ENCODE measurements at regions not wholly inside any gene's neighbourhood (a gene's known extent, or its start where the extent isn't known, plus 50 kb on each side); places are given as distances from the start of the nearest gene placed in this dataset.

DNA sequence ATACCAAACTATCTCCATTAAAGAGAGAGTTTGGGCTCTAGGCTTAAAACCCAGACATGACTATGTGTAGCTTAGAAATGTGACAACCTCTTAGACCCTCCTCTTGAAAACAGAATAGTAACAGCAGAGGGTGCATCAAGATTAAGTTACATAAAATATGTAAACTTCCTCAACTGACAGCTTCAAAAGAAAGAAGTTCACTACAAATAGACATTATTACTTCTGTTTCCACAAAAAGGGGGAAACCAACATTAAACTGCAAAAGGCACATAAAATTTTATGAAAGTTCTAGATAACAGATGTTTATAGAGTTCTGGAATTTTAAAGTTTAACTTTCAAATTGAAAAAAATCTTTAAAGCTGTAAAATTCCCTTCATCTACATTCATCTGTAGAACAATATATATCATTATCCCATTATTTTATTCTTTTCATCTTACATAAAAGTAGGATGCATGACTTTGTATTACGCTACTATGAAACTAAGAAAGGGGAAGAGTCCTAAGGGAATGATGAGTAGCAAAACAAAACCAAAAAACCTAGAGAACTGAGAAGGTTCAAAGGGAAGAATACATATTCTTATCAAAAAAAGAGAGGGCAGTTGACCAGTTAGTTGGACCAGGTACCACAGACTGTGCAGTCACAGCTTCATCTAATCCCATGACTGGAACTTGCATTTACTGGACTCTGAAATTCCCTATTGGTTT, 177.0 kb downstream of the SIPA1L2 start:
- no peak for DNase-seq (ENCODE audit: insufficient read length, low spot score)
- FAIRE-seq: no peak

DNA sequence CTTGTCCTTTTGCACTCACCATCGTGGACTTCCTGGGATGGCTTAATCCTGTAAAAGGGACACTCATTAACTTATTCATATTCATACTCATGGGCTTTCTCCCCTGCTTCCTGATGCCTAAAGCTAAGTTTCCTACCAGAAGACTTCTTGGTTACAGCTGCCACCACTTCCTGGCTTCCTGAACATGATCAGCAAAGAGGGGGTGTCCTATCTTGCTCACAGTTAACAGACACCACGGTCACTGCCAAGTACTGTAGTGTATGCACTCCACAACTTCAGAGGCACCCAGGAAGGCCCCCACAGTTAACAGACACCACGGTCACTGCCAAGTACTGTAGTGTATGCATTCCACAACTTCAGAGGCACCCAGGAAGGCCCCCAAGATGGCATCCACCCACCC, 177.8 kb downstream of the SIPA1L2 start:
- DNase-seq (ENCODE audit: insufficient read length, low spot score): no peak
- FAIRE-seq: no peak

GRCh38 chr1:232451506-232451905, 178.4 kb downstream of the SIPA1L2 start:
- DNase-seq (ENCODE audit: insufficient read length, low spot score): no peak
- no peak for FAIRE-seq

DNA sequence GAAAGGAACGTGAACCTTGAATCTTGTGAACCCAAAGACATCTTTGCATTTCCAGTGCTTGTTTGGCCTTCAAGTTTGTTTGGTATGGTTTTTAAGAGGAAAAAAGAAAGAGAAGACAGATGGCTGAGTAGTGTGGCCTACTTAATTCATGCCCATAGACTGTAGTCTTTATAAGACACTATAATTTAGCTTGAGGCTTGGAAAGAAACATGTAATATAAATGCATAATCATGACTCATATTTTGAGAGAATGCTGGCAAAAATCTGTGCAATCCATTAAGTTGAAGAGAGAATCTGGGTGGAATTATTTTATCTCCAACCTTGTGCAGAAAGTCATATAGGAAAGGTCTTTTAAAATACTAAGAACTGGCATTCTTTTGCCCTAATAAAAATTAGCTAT, 179.3 kb downstream of the SIPA1L2 start:
- FAIRE-seq (no peak), DNase-seq (ENCODE audit: insufficient read length, low spot score) (no peak)

DNA sequence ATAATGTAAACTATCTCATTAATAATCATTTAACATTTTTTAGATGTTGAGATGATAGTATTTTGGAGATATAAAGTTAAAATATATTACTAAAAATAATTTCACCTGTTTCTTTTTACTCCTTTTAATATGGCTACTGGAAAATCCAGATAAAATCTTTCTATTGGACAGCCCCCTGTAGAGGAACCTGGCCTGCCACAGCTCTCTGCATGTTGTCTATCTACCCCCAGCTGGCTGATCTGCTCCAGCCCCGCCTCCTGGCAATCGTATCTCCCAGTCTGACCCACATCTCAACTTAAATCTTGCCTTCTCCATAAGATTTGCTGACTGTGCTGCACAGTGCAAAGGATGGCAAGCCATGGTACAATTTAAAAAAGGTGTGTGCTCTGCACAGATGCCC, 182.8 kb downstream of the SIPA1L2 start:
- DNase-seq (ENCODE audit: insufficient read length, low spot score) (no peak), FAIRE-seq (no peak)

- DNase-seq (ENCODE audit: insufficient read length, low spot score): no peak
- no peak for FAIRE-seq
These were observed 184.4 kb downstream of the SIPA1L2 start for GRCh38 chr1:232445361-232446106.

GRCh38 chr1:232443372-232443771, 186.6 kb downstream of the SIPA1L2 start:
- FAIRE-seq: no peak

GRCh38 chr1:232441036-232441411, 188.9 kb downstream of the SIPA1L2 start:
- FAIRE-seq: no peak
- DNase-seq (ENCODE audit: insufficient read length, low spot score): no peak

More at GRCh38 chr1:232443372-232443771, 186.6 kb downstream of the SIPA1L2 start:
- DNase-seq (ENCODE audit: insufficient read length, low spot score): no peak

- no peak for FAIRE-seq
- DNase-seq (ENCODE audit: insufficient read length, low spot score): no peak
These were observed 189.5 kb downstream of the SIPA1L2 start for GRCh38 chr1:232440325-232441035.

DNA sequence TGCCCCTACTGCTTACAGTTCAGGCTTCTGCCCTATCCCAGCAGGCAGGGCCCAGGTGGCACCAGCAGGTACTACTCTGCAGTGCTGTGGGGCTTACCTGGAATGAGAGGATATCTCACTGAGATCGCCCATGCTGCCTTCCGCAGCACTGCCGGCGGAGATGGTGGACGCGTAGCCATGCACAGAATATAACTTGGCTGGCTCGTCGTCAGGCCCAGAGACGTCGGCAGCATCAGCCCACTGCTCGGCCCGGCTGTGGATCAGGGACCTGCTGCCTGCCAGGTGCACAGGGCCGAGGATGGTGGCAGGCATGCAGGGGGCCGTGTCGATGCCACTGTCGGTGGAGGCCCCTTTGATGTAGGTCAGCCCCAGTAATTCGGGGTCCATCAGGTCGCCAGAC, 190.9 kb downstream of the SIPA1L2 start:
- FAIRE-seq (no peak), DNase-seq (ENCODE audit: insufficient read length, low spot score) (no peak)

DNA sequence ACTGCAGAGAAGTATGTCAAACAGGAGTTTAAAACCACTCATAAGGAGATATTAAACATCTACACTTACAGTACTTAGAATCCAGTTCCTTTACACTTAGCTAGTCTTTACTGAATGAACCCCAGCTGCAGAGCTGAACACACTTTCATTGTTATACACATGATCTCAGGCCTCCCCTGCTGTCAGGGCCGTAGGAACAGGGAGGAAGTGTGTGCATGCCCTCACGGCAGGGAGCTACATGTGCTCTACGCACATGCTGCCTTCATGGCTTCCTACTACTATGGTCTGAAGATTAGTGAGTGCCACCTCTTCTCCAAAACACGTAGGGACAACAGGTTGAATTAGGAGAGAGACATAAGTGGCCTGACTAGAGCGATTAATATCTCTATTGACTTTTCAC, 191.5 kb downstream of the SIPA1L2 start:
- FAIRE-seq (no peak), DNase-seq (ENCODE audit: insufficient read length, low spot score) (no peak)

DNA sequence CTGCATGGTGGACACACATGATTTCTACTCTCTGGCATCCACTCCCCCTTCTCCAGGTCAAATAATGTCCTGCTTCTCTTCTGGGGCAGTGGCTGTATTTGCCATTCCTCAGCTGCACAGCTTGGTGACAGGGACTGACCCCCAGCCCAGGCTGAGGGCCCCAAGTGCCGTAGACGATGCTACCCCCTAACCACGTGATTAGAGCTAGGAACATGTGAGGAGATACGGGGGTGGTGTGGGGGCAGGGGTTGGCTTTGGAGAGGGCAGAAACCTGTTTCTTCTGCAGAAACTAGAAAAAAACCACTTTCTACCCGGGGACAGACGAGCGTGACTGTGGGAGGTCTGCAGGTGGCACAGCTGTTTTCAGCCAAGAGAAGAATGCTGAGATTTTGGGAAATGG, 192.4 kb downstream of the SIPA1L2 start:
- FAIRE-seq: no peak

DNA sequence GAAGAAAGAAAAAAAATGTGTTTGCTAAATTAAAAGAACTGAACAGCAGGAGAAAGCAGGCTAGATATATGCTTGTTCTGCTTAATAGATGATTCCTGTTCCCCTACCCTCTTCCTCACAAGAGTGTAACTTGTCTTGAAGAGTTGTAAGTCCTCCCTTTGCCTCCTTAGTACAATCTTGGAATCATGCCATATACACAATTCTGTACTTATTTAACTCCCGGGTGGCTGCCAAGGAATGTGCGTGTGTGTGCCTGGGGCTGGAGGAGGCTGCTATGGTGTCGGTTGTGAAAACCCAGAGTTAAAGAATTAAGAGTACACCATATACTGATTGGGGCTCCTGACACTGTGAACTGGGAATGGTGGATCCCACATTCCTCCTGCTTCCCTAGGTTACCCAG, 194.2 kb downstream of the SIPA1L2 start:
- FAIRE-seq: no peak

More for the DNA sequence above, 192.4 kb downstream of the SIPA1L2 start:
- DNase-seq (ENCODE audit: insufficient read length, low spot score): no peak

DNA sequence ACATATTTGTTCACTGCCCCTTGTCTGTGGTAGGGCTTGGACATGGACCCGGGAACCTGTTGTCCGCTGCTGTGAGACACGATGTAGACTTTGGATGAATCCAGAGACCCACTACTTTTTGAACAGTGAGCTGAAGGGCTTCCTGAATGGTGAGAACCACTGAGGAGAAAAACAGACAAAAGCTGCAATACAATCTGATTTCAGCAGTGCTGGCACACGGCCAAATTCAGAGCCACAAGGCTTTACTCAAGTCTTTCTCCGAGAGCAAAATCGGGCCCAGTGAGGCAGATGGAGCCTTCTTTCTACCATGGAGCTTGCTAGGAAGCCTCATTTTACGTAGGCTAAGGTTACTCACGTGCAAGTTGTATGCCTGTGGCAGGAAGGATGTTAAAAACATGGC, 197.6 kb downstream of the SIPA1L2 start:
- DNase-seq (ENCODE audit: insufficient read length, low spot score) (no peak), FAIRE-seq (no peak)

More for the DNA sequence above, 194.2 kb downstream of the SIPA1L2 start:
- DNase-seq (ENCODE audit: insufficient read length, low spot score): no peak

- FAIRE-seq: no peak
- no peak for DNase-seq (ENCODE audit: insufficient read length, low spot score)
These were observed 198.2 kb downstream of the SIPA1L2 start for GRCh38 chr1:232431748-232432147.

GRCh38 chr1:232431326-232431725, 198.6 kb downstream of the SIPA1L2 start:
- FAIRE-seq: no peak

GRCh38 chr1:232430467-232430866, 199.5 kb downstream of the SIPA1L2 start:
- DNase-seq (ENCODE audit: insufficient read length, low spot score): no peak
- FAIRE-seq: no peak

More at GRCh38 chr1:232431326-232431725, 198.6 kb downstream of the SIPA1L2 start:
- no peak for DNase-seq (ENCODE audit: insufficient read length, low spot score)

GRCh38 chr1:232428786-232429530, 201.0 kb downstream of the SIPA1L2 start:
- no peak for FAIRE-seq
- DNase-seq (ENCODE audit: insufficient read length, low spot score): no peak

- DNase-seq (ENCODE audit: insufficient read length, low spot score) (no peak), FAIRE-seq (no peak)
These were observed 201.8 kb downstream of the SIPA1L2 start for GRCh38 chr1:232428036-232428645.

DNA sequence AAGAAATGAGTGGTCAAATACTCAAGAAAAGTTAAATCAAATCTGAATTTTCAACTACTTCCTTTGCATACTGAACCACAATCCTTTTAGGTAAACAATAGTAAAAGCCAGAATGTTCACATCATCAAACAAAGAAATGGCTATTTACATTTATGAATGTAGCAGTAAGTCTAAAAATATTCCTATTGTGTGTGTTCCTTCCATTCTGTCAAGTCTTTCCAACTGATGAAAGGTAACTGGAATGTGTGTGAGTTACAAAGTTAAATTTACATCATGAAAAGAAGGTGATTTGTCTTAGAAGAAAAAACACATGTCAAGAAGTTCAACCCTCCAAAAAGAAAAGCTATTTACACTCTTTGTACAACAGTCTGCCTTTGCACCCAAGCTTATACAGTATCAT, 203.1 kb downstream of the SIPA1L2 start:
- no peak for FAIRE-seq

More for the DNA sequence above, 203.1 kb downstream of the SIPA1L2 start:
- no peak for DNase-seq (ENCODE audit: insufficient read length, low spot score)
